ENCODE measurements at regions not wholly inside any gene's neighbourhood (a gene's known extent, or its start where the extent isn't known, plus 50 kb on each side); places are given as distances from the start of the nearest gene placed in this dataset.

GRCh38 chr2:201538025-201538424, 86.5 kb downstream of the STRADB start:
- ChIA-PET CTCF (ENCODE audit: partially characterized antibody) (no interaction called here), POLR2A (ENCODE audit: partially characterized antibody) (no interaction called here)
- H3K4me2 ChIP-seq (ENCODE audit: insufficient read depth in 1 of 2, low read depth in 2 of 2, low read length in 2 of 2) = no peak overlapping the region
- no peak overlapping the region for H4K91ac ChIP-seq (replicated peaks; ENCODE audit: insufficient read length, low read length)
- H2AK5ac ChIP-seq (ENCODE audit: low read depth, low read length) = no peak overlapping the region
- H3K18ac ChIP-seq (ENCODE audit: extremely low read depth, low read length) = no peak overlapping the region
- no peak overlapping the region for H3K56ac ChIP-seq (replicated peaks; ENCODE audit: insufficient read length, low read depth, low read length)
- H4K5ac ChIP-seq (ENCODE audit: insufficient read length, low read depth, low read length) = no peak overlapping the region
- no peak overlapping the region for H3K14ac ChIP-seq (ENCODE audit: insufficient read length)
- H3K79me2 ChIP-seq (ENCODE audit: control insufficient read depth in 1 of 2, insufficient read depth in 2 of 2, low read length in 2 of 2) = no peaks in the 10 kb centered on the region
- no peak overlapping the region for H3K4me3 ChIP-seq (ENCODE audit: extremely low read depth in 1 of 4, insufficient read depth in 2 of 4, low read depth in 3 of 4, low read length in 4 of 4)
- no peaks in the 10 kb centered on the region for H3K4me1 ChIP-seq (replicated peaks in 1 of 4; ENCODE audit: control insufficient read depth in 3 of 4, insufficient read depth in 4 of 4, low read length in 3 of 4)
- no peak overlapping the region for H3K27ac ChIP-seq (ENCODE audit: low read depth, low read length)
- H3K9ac ChIP-seq (replicated peaks in 1 of 4; ENCODE audit: extremely low read depth in 1 of 4, low read depth in 3 of 4, low read length in 3 of 4) = no peak overlapping the region
- DNase-seq (ENCODE audit: low read depth in 1 of 2, low spot score in 2 of 2) = no peak
- H3K23ac ChIP-seq (ENCODE audit: insufficient read length) = no peak overlapping the region
- no peak overlapping the region for H3K4ac ChIP-seq (replicated peaks; ENCODE audit: insufficient read length, low read depth, low read length)
- no peak overlapping the region for H2BK15ac ChIP-seq (ENCODE audit: low read length)
- H2BK5ac ChIP-seq (ENCODE audit: low read depth, low read length) = no peak overlapping the region
- H2AFZ ChIP-seq (ENCODE audit: low read length) = no peak overlapping the region
- H3K9me3 ChIP-seq (ENCODE audit: insufficient read depth in 2 of 2, low read depth in 1 of 2, low read length in 1 of 2) = peaks cover 0 to 4% of the 10 kb centered on the region in 2 experiments; a peak in 2 of 4 replicates
- no peak for TF ChIP-seq MAX (IDR thresholded peaks at IDR 0.05)
- no peak for TF ChIP-seq POLR2A (IDR thresholded peaks at IDR 0.05; ENCODE audit: control extremely low read depth in 1 of 2, low read depth in 2 of 2, low read length in 2 of 2)
- no peak for TF ChIP-seq NANOG (IDR thresholded peaks at IDR 0.05; ENCODE audit: insufficient read depth, low read depth, low read length, poor library complexity, severe bottlenecking)
- TF ChIP-seq JUND (IDR thresholded peaks at IDR 0.05; ENCODE audit: low read length) = no peak
- TF ChIP-seq SIN3A (conservative IDR thresholded peaks at IDR 0.05 in 1 of 2, IDR thresholded peaks at IDR 0.05 in 1 of 2; ENCODE audit: low read depth in 1 of 2, low read length in 2 of 2) = no peak
- no peak overlapping the region for H2BK120ac ChIP-seq (replicated peaks; ENCODE audit: low read depth, low read length)
- no peaks in the 10 kb centered on the region for H3K79me1 ChIP-seq (ENCODE audit: low read depth, low read length)
- no peaks in the 10 kb centered on the region for H3K27me3 ChIP-seq (replicated peaks in 1 of 4; ENCODE audit: control insufficient read depth in 3 of 4, extremely low read depth in 1 of 4, insufficient read depth in 3 of 4, low read length in 3 of 4)
- no peak for FAIRE-seq
- WGBS, 2 experiments (ENCODE audit: extremely low coverage in 1 of 2, insufficient coverage in 1 of 2, insufficient read length in 1 of 2, insufficient replicate concordance in 2 of 2, low coverage in 1 of 2, low lambda C conversion rate in 2 of 2, missing lambda C conversion rate in 1 of 2) = 100% methylated on average over 1 of the region's 1 CpG; no CpG with 5 or more reads in 1 of the 2 experiments
- no peak overlapping the region for H2BK12ac ChIP-seq (ENCODE audit: low read depth, low read length)
- no peaks in the 10 kb centered on the region for H3K23me2 ChIP-seq (ENCODE audit: low read depth, low read length)
- no peak overlapping the region for H4K8ac ChIP-seq (ENCODE audit: extremely low read depth, insufficient read depth, low read length)
- H4K20me1 ChIP-seq (replicated peaks in 1 of 2; ENCODE audit: control insufficient read depth in 1 of 2, insufficient read depth in 2 of 2, low read length in 2 of 2) = no peaks in the 10 kb centered on the region
- H3K36me3 ChIP-seq (ENCODE audit: control insufficient read depth in 2 of 4, insufficient read depth in 4 of 4, low read length in 3 of 4) = no peaks in the 10 kb centered on the region
- no peak overlapping the region for H2BK20ac ChIP-seq (ENCODE audit: low read length)
